Sciatic nerve (tissue), 2 donors: ENCODE measurements at regions not wholly inside any gene's neighbourhood (a gene's known extent, or its start where the extent isn't known, plus 50 kb on each side); places are given as distances from the start of the nearest gene placed in this dataset.

ENCODE experiments used
- ATAC-seq: fragments of 200-7000 bp; cut with Tn5 transposase; one replicate; pipeline ENCODE4 v1.9.1; 2020; ENCODE audit warnings: mild to moderate bottlenecking, moderate library complexity
- DNase-seq: peaks from one replicate; pipeline ENCODE4 v3.0.0-alpha.2; 2020; ENCODE audit warnings: low spot score
- intact Hi-C: fragments of 100-400 bp; cut with DNase I; formaldehyde crosslinking; loops from one replicate; pipeline ENCODE4 v1.14.2; 2022
- donor health status: DM: no; HTN: no; CAD: no.
- donor health status: DM: no; HTN: no; CAD: no.

DNA sequence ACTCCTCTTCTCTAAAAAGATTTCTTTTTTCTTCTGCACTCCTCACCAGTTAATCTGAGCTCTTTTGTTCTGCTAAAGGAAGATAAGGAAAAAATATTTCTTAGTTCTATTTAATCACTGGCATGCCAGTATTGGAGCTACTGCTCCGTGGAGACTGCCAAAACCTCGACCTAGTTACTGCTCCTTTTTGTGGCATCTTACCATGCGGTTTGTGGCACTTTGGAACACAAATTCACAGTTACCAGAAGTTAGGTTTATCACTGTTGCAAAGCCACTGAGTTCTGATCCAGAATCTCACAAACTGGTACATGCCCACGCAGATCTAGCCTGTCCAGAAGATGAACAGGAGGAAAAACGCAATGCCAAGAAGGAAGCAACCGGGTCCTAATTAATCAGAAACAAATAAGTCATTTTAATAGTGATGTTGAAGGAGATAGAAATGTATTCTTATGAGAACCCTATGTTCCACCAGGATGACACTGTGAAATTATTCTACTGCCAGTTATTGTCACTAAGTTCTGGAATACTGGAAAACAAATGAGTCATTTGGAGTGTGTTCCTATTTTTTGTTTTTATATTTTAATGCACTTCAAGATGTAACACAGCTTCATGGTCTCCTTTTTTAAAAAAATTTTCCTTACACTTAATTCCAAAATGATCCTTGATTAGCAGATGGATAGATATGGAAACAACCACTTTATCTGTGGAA is 106.7 kb upstream of the GK2 start:
- ATAC-seq (no peak), DNase-seq (no peak)
- intact Hi-C loops: no loop called here

DNA sequence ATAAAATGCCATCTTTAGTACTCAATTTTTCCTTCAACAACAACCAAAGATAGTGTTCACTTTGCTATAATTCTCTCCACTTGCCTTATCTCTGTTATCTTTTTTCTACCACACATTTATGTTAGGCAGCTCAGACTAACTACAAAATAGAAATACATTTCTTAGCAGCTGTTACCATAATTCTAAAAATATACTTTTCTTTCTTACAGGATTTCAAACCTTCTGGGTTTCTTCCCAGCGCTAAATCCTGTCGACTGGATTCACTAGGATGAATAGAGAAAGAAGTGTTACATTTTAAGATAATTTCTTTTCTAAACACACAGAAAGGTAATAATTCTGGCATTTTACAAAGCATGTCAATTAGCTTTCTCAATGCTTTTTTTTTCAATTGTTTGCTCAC is 105.5 kb upstream of the GK2 start:
- intact Hi-C loops: no loop called here
- DNase-seq (no peak), ATAC-seq (no peak)

DNA sequence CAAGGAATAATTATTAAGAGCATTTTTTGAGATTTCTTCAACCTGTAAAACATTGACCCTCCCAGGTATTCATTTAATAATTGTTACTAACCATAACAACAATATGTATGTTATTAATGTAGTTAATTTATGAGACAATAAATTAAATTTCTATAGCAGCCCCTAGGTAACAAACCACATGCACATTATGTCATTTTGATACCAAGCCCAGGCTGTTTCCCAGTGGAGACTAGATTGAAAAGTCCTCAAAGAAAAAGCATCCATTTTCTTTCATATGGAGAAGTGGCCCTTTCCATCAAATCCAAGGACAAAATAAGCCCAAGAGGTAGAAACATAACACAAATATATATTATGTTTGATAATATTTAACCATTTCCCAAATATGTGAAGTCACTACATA is 104.3 kb upstream of the GK2 start:
- ATAC-seq: no peak
- DNase-seq: no peak
- intact Hi-C loops: no loop called here

- no peak for ATAC-seq
- DNase-seq: no peak
- intact Hi-C loops: no loop called here
Measured at GRCh38 chr4:79502081-79502480, 94.1 kb upstream of the GK2 start.

DNA sequence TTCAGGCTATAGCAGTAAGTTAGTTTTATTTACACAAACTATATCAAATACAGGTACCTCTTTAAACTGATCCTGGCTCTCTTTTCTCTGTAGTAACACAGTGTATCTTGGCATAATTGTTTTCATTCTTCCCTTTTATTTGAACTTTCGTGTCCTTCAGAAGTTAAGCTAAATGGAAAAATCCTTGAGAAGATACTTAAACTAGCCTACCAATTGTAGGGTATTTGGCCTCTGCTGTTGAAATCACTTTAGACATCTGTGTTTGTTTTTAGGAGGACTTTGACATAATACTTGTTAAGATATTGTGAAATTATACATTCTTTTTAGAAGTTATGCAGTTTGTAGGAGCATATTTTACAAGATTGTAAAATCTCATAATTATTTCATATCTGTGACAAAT is 90.3 kb upstream of the GK2 start:
- ATAC-seq: peak; percentile 61
- intact Hi-C loops: no loop called here

GRCh38 chr4:79497001-79497400 is 89.0 kb upstream of the GK2 start:
- ATAC-seq: no peak
- no peak for DNase-seq
- intact Hi-C loops: no loop called here

More for the DNA sequence above, 90.3 kb upstream of the GK2 start:
- DNase-seq: no peak

GRCh38 chr4:79495447-79495846 is 87.4 kb upstream of the GK2 start:
- DNase-seq (no peak), ATAC-seq (no peak)
- intact Hi-C loops: no loop called here

GRCh38 chr4:79492148-79492547 is 84.1 kb upstream of the GK2 start:
- ATAC-seq (peak; percentile 34), DNase-seq (no peak)
- intact Hi-C loops: no loop called here

- intact Hi-C loops: no loop called here
- DNase-seq (no peak), ATAC-seq (no peak)
Measured at GRCh38 chr4:79489506-79489905, 81.5 kb upstream of the GK2 start.

- ATAC-seq: peak; percentile 76
- intact Hi-C loops: no loop called here
- no peak for DNase-seq
Measured at GRCh38 chr4:79476196-79476595, 68.2 kb upstream of the GK2 start.

DNA sequence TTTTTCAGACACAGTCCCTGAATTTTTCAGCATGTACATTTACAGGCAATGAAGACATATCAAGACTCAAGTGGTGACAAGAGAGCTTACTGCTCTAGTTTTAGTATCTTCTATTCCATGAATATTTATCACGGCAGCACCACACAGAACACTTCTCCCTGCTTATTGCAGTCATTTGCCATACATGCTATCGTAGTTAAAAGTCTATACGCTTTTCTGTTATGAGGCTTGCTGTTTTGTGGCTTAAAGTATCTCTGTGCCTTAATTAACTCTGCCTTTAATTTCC is 65.4 kb upstream of the GK2 start:
- intact Hi-C loops: no loop called here
- ATAC-seq (no peak), DNase-seq (no peak)

DNA sequence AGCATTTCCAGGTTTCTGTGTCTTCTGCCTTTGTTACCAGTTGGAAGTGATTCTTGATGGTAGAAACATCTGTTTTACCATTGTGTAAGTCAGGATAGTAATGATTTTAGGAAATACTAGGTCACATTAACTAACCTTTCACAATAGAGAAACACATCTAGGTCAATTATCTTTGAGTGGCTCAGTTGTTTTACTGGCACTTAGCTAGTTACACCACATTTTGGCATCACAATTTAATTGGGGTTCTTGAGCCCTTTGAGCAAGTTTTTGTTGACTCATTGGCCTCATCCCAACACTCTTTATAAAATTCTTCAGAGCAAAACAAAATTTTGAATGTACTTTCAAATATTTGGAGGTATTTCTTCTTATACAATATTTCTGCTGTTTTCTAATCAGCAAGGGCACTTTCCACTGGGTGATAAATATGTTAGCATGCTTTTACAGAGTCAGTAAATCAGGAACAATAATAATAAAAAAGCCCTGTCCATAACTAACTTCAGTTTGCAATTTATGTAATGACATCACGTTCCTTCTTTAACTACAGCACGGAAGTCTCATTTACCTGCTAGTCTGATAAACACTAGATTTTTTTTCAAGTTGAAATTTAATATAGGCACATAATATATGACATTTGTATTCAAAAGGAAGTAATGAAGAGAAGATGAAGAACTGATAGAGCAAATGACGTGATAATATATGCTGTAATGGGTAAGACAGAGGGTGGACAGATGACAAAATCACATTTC is 64.8 kb upstream of the GK2 start:
- ATAC-seq: no peak
- intact Hi-C loops: no loop called here
- DNase-seq: no peak

- no peak for ATAC-seq
- DNase-seq: no peak
- intact Hi-C loops: no loop called here
Measured at GRCh38 chr4:79472036-79472435, 64.0 kb upstream of the GK2 start.

DNA sequence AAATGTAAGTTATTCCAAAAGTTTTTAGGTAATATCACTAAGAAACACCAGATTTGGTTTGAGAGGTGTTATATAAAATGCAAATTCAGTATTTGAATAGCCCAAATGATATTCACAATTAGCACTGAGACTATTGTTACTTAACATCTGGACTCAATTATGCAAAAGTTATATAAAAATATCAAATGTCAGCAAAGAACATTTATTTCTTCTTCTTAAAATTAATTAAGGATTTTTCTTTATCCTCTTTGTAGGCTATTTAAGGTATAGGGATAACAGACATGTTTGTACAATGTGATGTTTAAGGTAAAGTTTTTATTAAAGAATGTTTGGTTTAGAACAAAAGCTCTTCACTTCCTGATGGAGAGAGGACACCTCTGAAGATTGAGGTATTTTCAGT is 63.3 kb upstream of the GK2 start:
- no peak for DNase-seq
- no peak for ATAC-seq
- intact Hi-C loops: no loop called here

DNA sequence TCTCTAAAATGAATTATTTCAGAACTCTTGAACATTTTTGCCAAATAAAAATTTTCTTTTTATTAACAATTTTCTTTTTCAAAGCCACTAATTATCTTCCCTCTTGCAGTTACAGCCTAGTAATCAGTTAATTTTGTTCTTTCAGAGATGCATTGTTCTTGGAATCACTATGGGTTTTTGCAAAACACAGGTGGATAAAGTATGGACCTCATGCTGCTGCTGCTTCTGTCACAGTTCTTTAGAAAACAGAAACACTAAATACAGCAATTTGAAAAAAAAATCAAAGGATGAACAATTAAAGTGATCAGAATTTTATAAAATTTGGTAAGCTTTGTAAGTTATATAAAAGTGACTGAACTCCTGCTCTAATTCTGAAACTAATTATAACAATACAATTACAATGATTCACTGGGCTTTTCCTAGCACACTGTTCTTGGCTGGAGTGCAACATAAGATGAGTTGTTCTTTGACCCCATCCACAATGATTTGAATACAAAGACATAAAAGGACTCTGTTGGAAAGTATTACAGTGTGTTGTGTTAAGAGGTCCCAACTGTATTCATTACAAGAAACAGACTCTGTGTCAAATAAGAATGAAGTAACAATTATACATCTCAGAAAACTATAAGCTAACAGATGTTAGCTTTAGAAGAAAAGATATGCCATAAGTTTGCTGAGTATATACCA is 59.4 kb upstream of the GK2 start:
- ATAC-seq (no peak), DNase-seq (no peak)
- intact Hi-C loops: loop anchor here (5.0 kb wide), 1 partner anchor 1075 kb away; no protein-coding TSS in a partner anchor

DNA sequence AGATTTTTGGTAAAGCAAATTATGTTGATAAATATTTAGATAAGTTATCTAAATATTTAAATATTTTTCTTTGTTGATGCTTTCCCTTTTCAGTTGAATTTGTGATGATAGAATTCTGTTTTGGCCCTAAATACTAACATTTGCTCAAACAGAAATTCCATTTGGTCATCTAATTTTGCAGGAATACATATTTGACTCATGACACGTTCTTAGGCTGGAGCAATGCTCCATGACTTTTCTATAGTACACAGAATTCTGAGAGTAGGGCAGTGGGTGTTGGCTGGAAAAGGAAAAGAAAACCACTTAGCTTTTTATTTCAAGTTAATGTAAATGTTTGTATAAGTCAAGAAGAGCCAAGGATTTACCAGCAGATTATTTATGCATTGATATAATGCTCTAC is 58.6 kb upstream of the GK2 start:
- ATAC-seq: no peak
- no peak for DNase-seq
- intact Hi-C loops: loop anchor here (5.0 kb wide), 1 partner anchor 1074 kb away; no protein-coding TSS in a partner anchor
